T-helper 2 cell treated with Interferon-gamma antibody and Interleukin-4, amounts not matched to agents 100 ng/mL and 5 ng/mL, for 36 hours (primary cell): ENCODE measurements at regions not wholly inside any gene's neighbourhood (a gene's known extent, or its start where the extent isn't known, plus 50 kb on each side); places are given as distances from the start of the nearest gene placed in this dataset.

Experiments used
- intact Hi-C: fragments of 100-400 bp; cut with micrococcal nuclease; formaldehyde crosslinking; loops from one replicate; pipeline ENCODE4 v1.15.1; 2023

- intact Hi-C loops, result no loop called here
Measured at GRCh38 chr11:15801616-15802015, 554.7 kb downstream of the SOX6 start.

GRCh38 chr11:15805726-15806125 lies 550.6 kb downstream of the SOX6 start:
- intact Hi-C loops, result no loop called here

- intact Hi-C loops, result no loop called here
Measured at GRCh38 chr11:15806217-15806616, 550.1 kb downstream of the SOX6 start.

- intact Hi-C loops, result no loop called here
Measured at GRCh38 chr11:15807827-15808226, 548.5 kb downstream of the SOX6 start.

GRCh38 chr11:15810082-15810481 lies 546.3 kb downstream of the SOX6 start:
- intact Hi-C loops, result no loop called here

GRCh38 chr11:15810525-15810924 lies 545.8 kb downstream of the SOX6 start:
- intact Hi-C loops, result no loop called here

- intact Hi-C loops, result no loop called here
Measured at GRCh38 chr11:15815246-15816195, 540.8 kb downstream of the SOX6 start.

GRCh38 chr11:15816260-15816871 lies 540.0 kb downstream of the SOX6 start:
- intact Hi-C loops, result no loop called here

- intact Hi-C loops, result loop anchor here (1.0 kb wide), 1 partner anchor 796 kb away; no protein-coding TSS in a partner anchor
Measured at GRCh38 chr11:15817001-15817400, 539.3 kb downstream of the SOX6 start.

GRCh38 chr11:15818132-15818842 lies 538.1 kb downstream of the SOX6 start:
- intact Hi-C loops, result loop anchor here (2.0 kb wide), 1 partner anchor 789 kb away; no protein-coding TSS in a partner anchor

GRCh38 chr11:15819679-15820286 lies 536.6 kb downstream of the SOX6 start:
- intact Hi-C loops, result loop anchor here (2.0 kb wide), 1 partner anchor 787 kb away; no protein-coding TSS in a partner anchor

- intact Hi-C loops, result no loop called here
Measured at GRCh38 chr11:15821451-15821850, 534.9 kb downstream of the SOX6 start.

- intact Hi-C loops, result no loop called here
Measured at GRCh38 chr11:15824060-15824459, 532.3 kb downstream of the SOX6 start.

GRCh38 chr11:15825976-15826650 lies 530.2 kb downstream of the SOX6 start:
- intact Hi-C loops, result no loop called here

- intact Hi-C loops, result no loop called here
Measured at GRCh38 chr11:15826826-15827225, 529.5 kb downstream of the SOX6 start.

- intact Hi-C loops, result no loop called here
Measured at GRCh38 chr11:15828215-15828853, 528.0 kb downstream of the SOX6 start.

GRCh38 chr11:15829312-15829711 lies 527.0 kb downstream of the SOX6 start:
- intact Hi-C loops, result no loop called here

- intact Hi-C loops, result no loop called here
Measured at GRCh38 chr11:15830741-15831428, 525.5 kb downstream of the SOX6 start.

GRCh38 chr11:15835788-15836411 lies 520.4 kb downstream of the SOX6 start:
- intact Hi-C loops, result no loop called here
